GM23248 (cell line): ENCODE measurements at regions not wholly inside any gene's neighbourhood (a gene's known extent, or its start where the extent isn't known, plus 50 kb on each side); places are given as distances from the start of the nearest gene placed in this dataset.
A peak's percentile ranks its signal among the peaks of the same experiment; 100 is the strongest.

ENCODE experiments used
- DNase-seq: peaks from one replicate; pipeline ENCODE4 v3.0.0-alpha.2; 2015
- H2AFZ ChIP-seq: fragments of 200-600 bp; sonication (generic); 2 replicates; pipeline ENCODE4 v1.6.1; 2016; ENCODE audit warnings: antibody characterized with exemption
- H3F3A ChIP-seq: fragments of 200-600 bp; sonication (generic); 2 replicates; pipeline ENCODE4 v1.6.1; 2016; ENCODE audit warnings: mild to moderate bottlenecking, antibody characterized with exemption, mixed run types; ENCODE audit not compliant: insufficient read depth
- H3K27ac ChIP-seq: fragments of 200-600 bp; sonication (generic); 2 replicates; pipeline ENCODE4 v1.5.1; 2016; ENCODE audit warnings: mild to moderate bottlenecking
- H3K27me3 ChIP-seq: fragments of 200-600 bp; sonication (generic); replicated peaks from 2 replicates; pipeline ENCODE4 v1.6.1; 2016; ENCODE audit warnings: mild to moderate bottlenecking; ENCODE audit not compliant: insufficient read depth
- H3K36me3 ChIP-seq: fragments of 200-600 bp; sonication (generic); 2 replicates; pipeline ENCODE4 v1.6.1; 2016; ENCODE audit warnings: low read depth, mild to moderate bottlenecking
- H3K4me1 ChIP-seq: fragments of 200-600 bp; sonication (generic); 2 replicates; pipeline ENCODE4 v1.6.1; 2016; ENCODE audit warnings: mild to moderate bottlenecking; ENCODE audit not compliant: insufficient read depth
- H3K4me2 ChIP-seq: fragments of 200-600 bp; sonication (generic); one replicate; pipeline ENCODE4 v1.6.1; 2016; ENCODE audit warnings: mild to moderate bottlenecking; ENCODE audit not compliant: unreplicated experiment
- H3K4me3 ChIP-seq: fragments of 200-600 bp; sonication (generic); 2 replicates; pipeline ENCODE4 v1.5.1; 2016; ENCODE audit warnings: mild to moderate bottlenecking
- H3K79me2 ChIP-seq: fragments of 200-600 bp; sonication (generic); 2 replicates; pipeline ENCODE4 v1.6.1; 2016; ENCODE audit warnings: mild to moderate bottlenecking; ENCODE audit not compliant: insufficient read depth
- H3K9ac ChIP-seq: fragments of 200-600 bp; sonication (generic); 2 replicates; pipeline ENCODE4 v1.6.1; 2016; ENCODE audit warnings: mild to moderate bottlenecking
- H3K9me2 ChIP-seq: fragments of 200-600 bp; sonication (generic); 2 replicates; pipeline ENCODE4 v1.6.1; 2016; ENCODE audit warnings: mixed run types, mild to moderate bottlenecking, moderate library complexity; ENCODE audit not compliant: insufficient read depth
- H3K9me3 ChIP-seq: fragments of 200-600 bp; sonication (generic); one replicate; pipeline ENCODE4 v1.6.1; 2017; ENCODE audit warnings: low read depth
- H4K20me1 ChIP-seq: fragments of 200-600 bp; sonication (generic); 2 replicates; pipeline ENCODE4 v1.6.0; 2016; ENCODE audit not compliant: insufficient read depth
- EZH2 ChIP-seq: fragments of 200-600 bp; sonication (generic); IDR thresholded peaks from 2 replicates; pipeline ENCODE4 v1.6.1; 2018; ENCODE audit warnings: antibody characterized with exemption, mild to moderate bottlenecking; ENCODE audit not compliant: insufficient read depth, poor library complexity, severe bottlenecking
- EZH2phosphoT487 ChIP-seq: fragments of 200-600 bp; sonication (generic); IDR thresholded peaks from 2 replicates; pipeline ENCODE4 v1.6.1; 2018; ENCODE audit warnings: antibody characterized with exemption, moderate library complexity, mild to moderate bottlenecking, low read depth; ENCODE audit not compliant: insufficient read depth
- WGBS, 2 experiments: methylation state at CpG; one replicate each; pipeline ENCODE4 v1.1.6; 2015 to 2017; ENCODE audit warnings: low lambda C conversion rate in 2 of 2, low coverage in 1 of 2; ENCODE audit errors: missing lambda C conversion rate in 2 of 2; 5-methylcytosine and 5-hydroxymethylcytosine counted together
- in situ Hi-C: fragments of 300-500 bp; cut with MboI; formaldehyde crosslinking; loops from 2 replicates; pipeline ENCODE4 v1.15.0; 2020

DNA sequence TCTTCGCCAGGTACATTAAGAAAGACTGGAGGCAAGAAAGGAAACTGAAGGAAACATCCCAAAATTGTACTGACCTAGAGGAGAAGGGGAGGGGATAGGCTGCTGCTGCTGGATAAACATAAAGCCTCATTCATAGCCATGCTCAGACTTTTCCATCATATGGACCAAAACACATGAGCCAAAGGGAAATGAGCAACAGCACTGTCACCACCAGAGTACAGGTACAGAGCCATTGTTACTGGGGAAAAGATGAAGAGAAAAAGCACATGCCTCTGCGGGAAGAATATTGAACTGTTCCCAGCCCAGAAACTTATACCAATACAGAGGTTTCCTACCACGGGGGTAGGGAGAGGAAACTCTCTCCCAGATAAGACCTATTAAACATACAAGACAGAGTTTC, 861.9 kb downstream of the NTRK3 start:
- no peak for DNase-seq
- Histone ChIP-seq H3K9ac (no peak overlapping the region), H4K20me1 (no peaks in the 10 kb centered on the region), H3K9me3 (no peaks in the 10 kb centered on the region), H3K4me2 (no peak overlapping the region), H3K4me3 (no peak overlapping the region), H3K27ac (no peak overlapping the region), H3K9me2 (no peaks in the 10 kb centered on the region), H2AFZ (no peak overlapping the region), H3K4me1 (no peaks in the 10 kb centered on the region), H3K79me2 (no peaks in the 10 kb centered on the region), H3F3A (no peaks in the 10 kb centered on the region), H3K27me3 (no peaks in the 10 kb centered on the region), H3K36me3 (no peaks in the 10 kb centered on the region)
- 22 to 26% methylated on average over 3 of the region's 3 CpGs for WGBS, 2 experiments
- no peak for TF ChIP-seq EZH2phosphoT487
- no peak for TF ChIP-seq EZH2
- in situ Hi-C loops, result no loop called here

DNA sequence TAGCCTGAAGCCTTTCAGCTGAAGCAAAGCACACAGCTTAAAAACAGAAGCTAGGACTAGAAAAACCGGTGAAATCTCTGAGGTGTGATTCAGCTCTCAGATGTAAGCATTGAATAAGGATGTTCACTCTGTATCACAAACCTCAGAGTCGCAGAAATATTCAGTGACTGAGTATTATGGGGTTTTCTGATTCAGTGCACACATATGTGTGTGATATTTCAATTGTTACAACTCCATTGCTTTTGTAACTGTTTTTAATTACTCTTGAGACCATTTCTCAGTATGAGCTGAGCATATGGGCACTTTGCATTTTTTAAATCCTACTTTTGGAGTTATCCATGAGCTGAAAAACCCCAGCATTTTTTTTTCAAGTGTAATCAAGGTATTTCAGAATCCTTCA, 868.8 kb downstream of the NTRK3 start:
- in situ Hi-C loops, result no loop called here
- no peak for DNase-seq

GRCh38 chr15:87374339-87374738, 882.2 kb downstream of the NTRK3 start:
- no peak for TF ChIP-seq EZH2
- TF ChIP-seq EZH2phosphoT487, result no peak
- Histone ChIP-seq H3K9me2 (no peaks in the 10 kb centered on the region), H4K20me1 (no peaks in the 10 kb centered on the region), H2AFZ (no peak overlapping the region), H3K36me3 (no peaks in the 10 kb centered on the region), H3K9me3 (no peaks in the 10 kb centered on the region), H3K4me2 (no peak overlapping the region), H3F3A (peaks cover 11% of the 10 kb centered on the region; the same call in 1 of the 2 replicates), H3K9ac (no peak overlapping the region), H3K4me1 (peaks cover 6% of the 10 kb centered on the region), H3K79me2 (no peaks in the 10 kb centered on the region), H3K4me3 (no peak overlapping the region), H3K27me3 (no peaks in the 10 kb centered on the region), H3K27ac (no peak overlapping the region)
- 4% methylated on average over 3 of the region's 3 CpGs for WGBS, 2 experiments
- DNase-seq, result no peak
- in situ Hi-C loops, result no loop called here

More for the DNA sequence above, 868.8 kb downstream of the NTRK3 start:
- H3K36me3 ChIP-seq, result no peaks in the 10 kb centered on the region
- no peaks in the 10 kb centered on the region for H3K9me3 ChIP-seq
- TF ChIP-seq EZH2phosphoT487 (no peak), EZH2 (no peak)
- no peaks in the 10 kb centered on the region for H4K20me1 ChIP-seq
- H3K27ac ChIP-seq, result no peak overlapping the region
- no peak overlapping the region for H3K9ac ChIP-seq
- no peaks in the 10 kb centered on the region for H3K9me2 ChIP-seq
- no peak overlapping the region for H3K4me3 ChIP-seq
- H2AFZ ChIP-seq, result no peak overlapping the region
- no peaks in the 10 kb centered on the region for H3K27me3 ChIP-seq
- no peaks in the 10 kb centered on the region for H3K4me1 ChIP-seq
- no peak overlapping the region for H3K4me2 ChIP-seq
- 2% methylated on average over 2 of the region's 2 CpGs for WGBS, 2 experiments
- H3K79me2 ChIP-seq, result no peaks in the 10 kb centered on the region
- no peaks in the 10 kb centered on the region for H3F3A ChIP-seq

GRCh38 chr15:87369269-87369668, 887.3 kb downstream of the NTRK3 start:
- peaks cover 37% of the 10 kb centered on the region for H3K4me1 ChIP-seq
- H3F3A ChIP-seq, result peaks cover 25% of the 10 kb centered on the region
- H3K36me3 ChIP-seq, result no peaks in the 10 kb centered on the region
- no peak overlapping the region for H3K9ac ChIP-seq
- DNase-seq, result peak; percentile 89
- H3K9me2 ChIP-seq, result no peaks in the 10 kb centered on the region
- H3K27ac ChIP-seq, result peak overlapping the region; percentile 58
- 0 out of 2 replicates have a peak overlapping the region, but pooled peaks have one; percentile 32 for H2AFZ ChIP-seq
- no peaks in the 10 kb centered on the region for H3K9me3 ChIP-seq
- H3K4me3 ChIP-seq, result no peak overlapping the region; the same call in 1 of the 2 replicates
- H3K79me2 ChIP-seq, result no peaks in the 10 kb centered on the region
- no peaks in the 10 kb centered on the region for H3K27me3 ChIP-seq
- H4K20me1 ChIP-seq, result no peaks in the 10 kb centered on the region
- no peak for TF ChIP-seq EZH2phosphoT487
- no peak for TF ChIP-seq EZH2
- peak overlapping the region; percentile 51 for H3K4me2 ChIP-seq
- in situ Hi-C loops, result no loop called here

DNA sequence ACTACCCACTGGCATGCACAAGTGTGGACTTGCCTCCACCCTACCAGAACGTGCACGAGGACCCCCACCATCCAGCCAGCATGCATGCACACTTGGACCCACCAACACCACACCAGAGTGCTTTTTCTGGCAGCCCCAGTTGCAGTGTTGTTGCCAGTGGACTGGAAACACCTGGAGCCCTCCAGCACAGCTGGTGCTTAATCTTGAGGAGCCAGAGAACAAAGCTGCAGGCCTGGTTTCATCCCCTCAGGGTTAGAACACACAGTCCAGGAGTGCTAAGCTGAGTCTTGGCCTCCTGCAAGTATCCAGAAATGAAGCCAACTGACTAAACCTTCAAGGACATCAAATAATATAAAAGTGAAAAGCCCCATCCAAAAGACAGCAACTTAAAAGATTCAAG, 888.0 kb downstream of the NTRK3 start:
- WGBS, 2 experiments, result 29 to 44% methylated on average over 2 of the region's 2 CpGs
- no peak for TF ChIP-seq EZH2phosphoT487
- TF ChIP-seq EZH2, result no peak
- Histone ChIP-seq H3F3A (peaks cover 25% of the 10 kb centered on the region), H3K4me3 (no peak overlapping the region), H3K79me2 (no peaks in the 10 kb centered on the region), H3K27ac (peak overlapping the region; percentile 58), H3K9me3 (no peaks in the 10 kb centered on the region), H2AFZ (peak overlapping the region; percentile 32), H3K4me2 (peak overlapping the region; percentile 51), H3K4me1 (peaks cover 37% of the 10 kb centered on the region), H3K36me3 (no peaks in the 10 kb centered on the region), H3K27me3 (no peaks in the 10 kb centered on the region), H3K9ac (no peak overlapping the region), H3K9me2 (no peaks in the 10 kb centered on the region), H4K20me1 (no peaks in the 10 kb centered on the region)
- DNase-seq, result peak; percentile 7
- in situ Hi-C loops, result no loop called here
